ENCODE measurements at regions not wholly inside any gene's neighbourhood (a gene's known extent, or its start where the extent isn't known, plus 50 kb on each side); places are given as distances from the start of the nearest gene placed in this dataset.

- Histone ChIP-seq H3K9me3 (no peaks in the 10 kb centered on the region), H3K27ac (no peak overlapping the region), H3K27me3 (no peaks in the 10 kb centered on the region), H3K36me3 (no peaks in the 10 kb centered on the region), H3K9ac (ENCODE audit: low read depth in 2 of 2, low read length in 2 of 2) (no peak overlapping the region), H3K4me1 (no peaks in the 10 kb centered on the region), H3K4me3 (no peak overlapping the region)
- intact Hi-C loops (cut with DNase I) = no loop called here
- TF ChIP-seq, protein P1, sequence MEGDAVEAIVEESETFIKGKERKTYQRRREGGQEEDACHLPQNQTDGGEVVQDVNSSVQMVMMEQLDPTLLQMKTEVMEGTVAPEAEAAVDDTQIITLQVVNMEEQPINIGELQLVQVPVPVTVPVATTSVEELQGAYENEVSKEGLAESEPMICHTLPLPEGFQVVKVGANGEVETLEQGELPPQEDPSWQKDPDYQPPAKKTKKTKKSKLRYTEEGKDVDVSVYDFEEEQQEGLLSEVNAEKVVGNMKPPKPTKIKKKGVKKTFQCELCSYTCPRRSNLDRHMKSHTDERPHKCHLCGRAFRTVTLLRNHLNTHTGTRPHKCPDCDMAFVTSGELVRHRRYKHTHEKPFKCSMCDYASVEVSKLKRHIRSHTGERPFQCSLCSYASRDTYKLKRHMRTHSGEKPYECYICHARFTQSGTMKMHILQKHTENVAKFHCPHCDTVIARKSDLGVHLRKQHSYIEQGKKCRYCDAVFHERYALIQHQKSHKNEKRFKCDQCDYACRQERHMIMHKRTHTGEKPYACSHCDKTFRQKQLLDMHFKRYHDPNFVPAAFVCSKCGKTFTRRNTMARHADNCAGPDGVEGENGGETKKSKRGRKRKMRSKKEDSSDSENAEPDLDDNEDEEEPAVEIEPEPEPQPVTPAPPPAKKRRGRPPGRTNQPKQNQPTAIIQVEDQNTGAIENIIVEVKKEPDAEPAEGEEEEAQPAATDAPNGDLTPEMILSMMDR (IDR thresholded peaks at IDR 0.05) = no peak
- DNase-seq = no peak
Measured at GRCh38 chr4:184553891-184554290, 79.5 kb upstream of the IRF2 start.

- DNase-seq = no peak
- no peaks in the 10 kb centered on the region for H3K27me3 ChIP-seq
- no peak overlapping the region for H3K9ac ChIP-seq (ENCODE audit: low read depth in 2 of 2, low read length in 2 of 2)
- intact Hi-C loops (cut with DNase I) = no loop called here
- H3K36me3 ChIP-seq = no peaks in the 10 kb centered on the region
- H3K9me3 ChIP-seq = no peaks in the 10 kb centered on the region
- H3K4me1 ChIP-seq = no peaks in the 10 kb centered on the region
- TF ChIP-seq, protein P1 (IDR thresholded peaks at IDR 0.05) = no peak
- no peak overlapping the region for H3K27ac ChIP-seq
- no peak overlapping the region for H3K4me3 ChIP-seq
Measured at GRCh38 chr4:184550476-184550875, 76.1 kb upstream of the IRF2 start.

DNA sequence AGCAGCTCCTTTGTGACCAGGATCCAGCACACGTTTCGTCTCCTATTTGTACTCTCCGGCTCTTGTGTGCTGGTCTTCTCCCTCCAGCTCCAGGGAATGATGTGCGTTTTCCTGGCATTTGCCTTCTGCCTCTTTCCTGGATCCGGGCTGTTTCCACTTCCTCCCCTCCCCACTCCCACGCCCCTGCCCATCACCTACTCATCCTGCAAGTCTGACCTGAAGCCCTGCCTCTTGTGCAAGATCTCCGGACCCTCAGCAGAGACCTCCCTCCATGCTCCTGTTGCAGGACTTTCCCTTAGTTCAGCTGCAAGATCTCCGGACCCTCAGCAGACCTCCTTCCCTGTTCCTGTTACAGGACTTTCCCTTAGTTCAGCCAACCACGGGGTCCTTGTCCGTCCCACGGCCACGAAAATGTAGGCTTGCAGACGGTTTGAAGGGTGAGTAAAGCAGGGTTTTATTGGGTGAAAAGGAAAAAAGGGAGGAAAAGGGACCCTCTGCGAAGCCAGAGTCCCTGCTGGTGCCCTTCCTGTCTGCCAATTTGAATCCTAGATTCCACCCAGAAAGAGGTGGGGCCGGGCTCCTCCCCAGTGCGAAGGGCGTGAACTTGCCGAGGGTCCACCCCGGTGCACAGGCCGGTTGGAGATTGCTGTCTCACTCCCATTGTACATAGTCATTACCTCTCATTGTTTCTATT lies 74.4 kb upstream of the IRF2 start:
- Histone ChIP-seq H3K4me1 (no peaks in the 10 kb centered on the region), H3K4me3 (peak overlapping the region; percentile 28), H3K36me3 (no peaks in the 10 kb centered on the region), H3K27ac (peak overlapping the region; percentile 80), H3K27me3 (no peaks in the 10 kb centered on the region), H3K9me3 (no peaks in the 10 kb centered on the region), H3K9ac (ENCODE audit: low read depth in 2 of 2, low read length in 2 of 2) (peak overlapping the region; percentile 58 to 86)
- TF ChIP-seq, protein P1 (IDR thresholded peaks at IDR 0.05) = no peak
- intact Hi-C loops (cut with DNase I) = no loop called here
- peak; percentile 88 for DNase-seq

GRCh38 chr4:184548316-184548647 lies 73.9 kb upstream of the IRF2 start:
- Histone ChIP-seq H3K9me3 (no peaks in the 10 kb centered on the region), H3K36me3 (no peaks in the 10 kb centered on the region), H3K4me1 (no peaks in the 10 kb centered on the region), H3K27ac (peak overlapping the region; percentile 80), H3K27me3 (no peaks in the 10 kb centered on the region), H3K9ac (ENCODE audit: low read depth in 2 of 2, low read length in 2 of 2) (peak overlapping the region in 1 of 2 donors; percentile 86), H3K4me3 (peak overlapping the region; percentile 28)
- TF ChIP-seq, protein P1 (IDR thresholded peaks at IDR 0.05) = no peak
- DNase-seq = no peak
- intact Hi-C loops (cut with DNase I) = no loop called here

GRCh38 chr4:184544788-184545409 lies 70.5 kb upstream of the IRF2 start:
- intact Hi-C loops (cut with DNase I) = no loop called here
- H3K9ac ChIP-seq (ENCODE audit: low read depth in 2 of 2, low read length in 2 of 2) = no peak overlapping the region
- no peak overlapping the region for H3K27ac ChIP-seq
- no peak for DNase-seq
- no peaks in the 10 kb centered on the region for H3K36me3 ChIP-seq
- no peaks in the 10 kb centered on the region for H3K4me1 ChIP-seq
- no peak overlapping the region for H3K4me3 ChIP-seq
- TF ChIP-seq, protein P1 (IDR thresholded peaks at IDR 0.05) = no peak
- no peaks in the 10 kb centered on the region for H3K27me3 ChIP-seq
- no peaks in the 10 kb centered on the region for H3K9me3 ChIP-seq

Data from colonic mucosa (tissue), 4 donors.